Activated naive CD4-positive, alpha-beta T cell treated with anti-CD3 and anti-CD28 coated beads for 36 hours (primary cell): ENCODE measurements at regions not wholly inside any gene's neighbourhood (a gene's known extent, or its start where the extent isn't known, plus 50 kb on each side); places are given as distances from the start of the nearest gene placed in this dataset.

Experiments
- CTCF ChIA-PET: fragments of 350-600 bp; sonication (Branson Sonifier 250); formaldehyde crosslinking; loops from one replicate; lab custom pipeline; 2021; ENCODE audit warnings: antibody characterized with exemption; lab: Charles Lee
- DNase-seq: peaks from one replicate; pipeline ENCODE4 v3.0.0-alpha.2; 2020
- H3K27ac Mint-ChIP-seq: one replicate; pipeline ENCODE4 v1.8.0; 2021; ENCODE audit warnings: mild to moderate bottlenecking, mixed read lengths
- H3K27me3 Mint-ChIP-seq: one replicate; pipeline ENCODE4 v1.8.0; 2021; ENCODE audit warnings: low read depth, mixed read lengths
- H3K36me3 Mint-ChIP-seq: one replicate; pipeline ENCODE4 v1.8.0; 2021; ENCODE audit warnings: low read depth, mixed read lengths
- H3K4me1 Mint-ChIP-seq: one replicate; pipeline ENCODE4 v1.8.0; 2021; ENCODE audit warnings: low read depth, mixed read lengths
- H3K4me3 Mint-ChIP-seq: one replicate; pipeline ENCODE4 v1.8.0; 2021; ENCODE audit warnings: mild to moderate bottlenecking, moderate library complexity, mixed read lengths
- H3K9me3 Mint-ChIP-seq: one replicate; pipeline ENCODE4 v1.8.0; 2021; ENCODE audit warnings: mixed read lengths
- intact Hi-C: fragments of 100-400 bp; cut with micrococcal nuclease; formaldehyde crosslinking; loops from one replicate; pipeline ENCODE4 v1.15.1; 2023

DNA sequence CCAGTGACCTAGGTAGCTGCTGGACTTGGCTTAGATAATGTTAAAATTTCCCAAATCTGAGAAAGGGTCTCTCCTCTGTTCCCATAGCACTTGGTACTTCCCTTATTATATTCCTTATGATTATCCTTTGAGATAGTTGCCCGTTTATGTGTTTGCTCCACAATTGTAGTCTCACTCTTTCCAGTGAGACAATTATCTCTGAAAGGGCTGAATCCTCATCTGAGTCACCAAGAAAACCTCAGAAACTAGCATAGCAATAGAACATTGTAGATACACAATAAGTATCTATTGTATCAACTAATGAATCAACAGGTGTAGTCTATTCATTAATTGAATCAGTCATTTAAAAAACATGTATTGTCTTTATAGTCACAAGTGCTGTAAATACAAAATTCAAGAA, 119.1 kb upstream of the FAR2 start:
- no peak for DNase-seq
- CTCF ChIA-PET, result no interaction called here
- Mint-ChIP-seq H3K4me3 (no peak overlapping the region), H3K36me3 (no peaks in the 10 kb centered on the region), H3K27me3 (peaks cover 12% of the 10 kb centered on the region), H3K4me1 (peaks cover 14% of the 10 kb centered on the region), H3K9me3 (no peaks in the 10 kb centered on the region), H3K27ac (no peak overlapping the region)
- intact Hi-C loops, result no loop called here

DNA sequence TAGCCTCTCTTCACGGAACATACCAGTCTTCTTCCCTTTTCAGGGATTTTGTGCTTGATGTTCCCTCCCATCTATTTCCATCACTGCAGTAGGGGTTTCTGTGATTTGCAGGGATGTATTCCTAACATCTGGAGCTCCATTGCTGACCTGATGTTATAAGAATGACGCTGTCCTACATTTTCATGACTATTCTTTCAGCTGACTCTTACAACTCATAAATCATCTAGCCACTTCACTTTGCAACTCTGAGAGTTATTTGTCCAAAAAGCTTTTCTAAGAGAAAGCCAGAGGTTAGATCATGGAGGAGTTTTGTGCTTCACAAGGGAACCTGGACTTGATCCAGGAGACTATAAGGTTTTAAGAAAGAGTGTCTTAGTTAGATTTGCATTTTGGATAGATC, 116.6 kb upstream of the FAR2 start:
- H3K27me3 Mint-ChIP-seq, result peaks cover 12% of the 10 kb centered on the region
- H3K9me3 Mint-ChIP-seq, result no peaks in the 10 kb centered on the region
- H3K4me1 Mint-ChIP-seq, result no peaks in the 10 kb centered on the region
- no peaks in the 10 kb centered on the region for H3K36me3 Mint-ChIP-seq
- no peak for DNase-seq
- CTCF ChIA-PET, result interaction anchor here (2.0 kb wide), 1 partner anchor 285 kb away, joined by 5 read pairs; no protein-coding TSS in a partner anchor
- H3K27ac Mint-ChIP-seq, result no peak overlapping the region
- intact Hi-C loops, result no loop called here
- H3K4me3 Mint-ChIP-seq, result no peak overlapping the region

DNA sequence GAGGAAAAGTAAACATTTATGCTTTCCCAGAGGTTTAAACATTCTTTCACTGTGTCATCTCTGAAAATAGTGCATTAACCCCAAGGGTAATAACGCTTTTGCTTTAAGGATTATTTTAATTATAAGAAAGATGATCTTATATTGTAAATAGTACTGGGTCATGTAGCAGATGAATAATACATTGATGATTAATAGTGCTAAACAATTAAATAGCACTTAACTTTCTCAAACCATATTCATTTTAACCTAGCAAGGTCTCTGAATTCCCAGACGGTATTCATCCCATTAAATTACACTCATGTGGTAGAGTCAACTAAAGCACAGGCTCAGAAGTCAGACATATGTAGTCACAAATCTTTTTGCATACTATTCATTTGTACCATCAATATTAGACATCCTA, 115.6 kb upstream of the FAR2 start:
- no peak overlapping the region for H3K27ac Mint-ChIP-seq
- H3K27me3 Mint-ChIP-seq, result peaks cover 12% of the 10 kb centered on the region
- CTCF ChIA-PET, result no interaction called here

DNA sequence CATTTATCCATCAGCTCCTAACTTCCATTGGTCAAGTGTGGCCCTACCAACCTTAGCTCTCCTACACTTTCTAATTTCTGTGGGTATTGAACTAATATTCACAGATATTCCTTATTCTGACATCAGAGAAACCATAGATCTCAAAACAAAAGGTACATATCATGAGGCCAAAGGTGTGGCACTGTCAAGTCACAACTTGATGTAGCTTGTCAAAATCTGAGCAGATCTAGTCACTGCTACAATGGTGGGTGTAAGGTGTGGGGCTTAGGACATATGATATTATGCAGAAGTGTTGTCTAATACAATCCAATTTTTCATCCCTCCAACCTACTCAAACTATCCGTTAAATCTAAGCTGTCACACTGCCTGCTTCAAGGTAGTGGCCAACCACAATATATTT, 114.0 kb upstream of the FAR2 start:
- Mint-ChIP-seq H3K27ac (no peak overlapping the region), H3K9me3 (no peaks in the 10 kb centered on the region), H3K4me3 (no peak overlapping the region), H3K27me3 (peaks cover 10% of the 10 kb centered on the region), H3K4me1 (no peaks in the 10 kb centered on the region), H3K36me3 (no peaks in the 10 kb centered on the region)
- intact Hi-C loops, result no loop called here
- CTCF ChIA-PET, result no interaction called here
- no peak for DNase-seq

More for the DNA sequence above, 115.6 kb upstream of the FAR2 start:
- intact Hi-C loops, result no loop called here
- Mint-ChIP-seq H3K9me3 (no peaks in the 10 kb centered on the region), H3K36me3 (no peaks in the 10 kb centered on the region), H3K4me3 (no peak overlapping the region), H3K4me1 (no peaks in the 10 kb centered on the region)
- no peak for DNase-seq

DNA sequence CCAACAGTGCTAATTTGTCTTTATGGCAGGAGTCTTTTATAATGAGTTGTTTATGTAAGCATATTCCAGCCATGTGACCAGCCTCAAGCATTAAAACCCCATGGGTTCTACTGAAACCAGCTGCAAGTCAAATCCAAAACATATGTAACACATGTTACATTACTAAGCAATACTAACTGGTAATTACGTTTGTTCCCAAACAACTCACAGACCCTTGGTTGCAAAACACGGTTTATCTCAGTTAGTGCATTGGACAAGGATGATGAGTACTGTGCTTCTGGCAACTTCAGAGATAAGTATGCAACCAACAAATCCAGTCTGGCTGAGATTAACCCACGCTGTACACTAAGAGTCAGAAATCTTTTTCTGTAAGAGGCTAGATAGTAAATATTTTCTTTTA, 110.1 kb upstream of the FAR2 start:
- no peaks in the 10 kb centered on the region for H3K4me1 Mint-ChIP-seq
- CTCF ChIA-PET, result no interaction called here

DNA sequence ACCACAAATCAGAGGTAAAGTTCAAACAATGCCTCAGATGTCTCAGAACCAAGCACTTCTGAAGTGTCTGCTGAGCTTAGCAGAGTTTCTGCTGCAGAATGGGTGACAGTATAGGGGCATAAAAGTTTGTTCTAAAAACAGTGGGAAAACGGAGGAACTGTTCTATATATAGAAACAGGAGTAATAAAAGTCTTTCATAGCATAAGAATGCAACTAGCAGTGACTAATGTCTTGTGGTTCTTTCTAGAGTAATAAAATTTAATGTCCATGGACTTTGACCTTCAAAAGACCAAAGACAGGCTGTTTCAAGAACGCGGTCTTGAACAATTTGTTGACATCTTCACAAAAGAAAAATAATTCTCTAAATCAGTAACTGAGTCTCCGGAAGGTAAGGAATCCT, 107.5 kb upstream of the FAR2 start:
- no peaks in the 10 kb centered on the region for H3K36me3 Mint-ChIP-seq
- intact Hi-C loops, result no loop called here
- CTCF ChIA-PET, result interaction anchor here (0.5 kb wide), 1 partner anchor 398 kb away, joined by 3 read pairs; no protein-coding TSS in a partner anchor
- peaks cover 18% of the 10 kb centered on the region for H3K27me3 Mint-ChIP-seq
- no peaks in the 10 kb centered on the region for H3K4me1 Mint-ChIP-seq
- H3K27ac Mint-ChIP-seq, result no peak overlapping the region
- DNase-seq, result no peak
- H3K9me3 Mint-ChIP-seq, result no peaks in the 10 kb centered on the region
- H3K4me3 Mint-ChIP-seq, result no peak overlapping the region

More for the DNA sequence above, 110.1 kb upstream of the FAR2 start:
- Mint-ChIP-seq H3K36me3 (no peaks in the 10 kb centered on the region), H3K9me3 (no peaks in the 10 kb centered on the region), H3K27ac (no peak overlapping the region), H3K27me3 (peaks cover 18% of the 10 kb centered on the region), H3K4me3 (no peak overlapping the region)
- DNase-seq, result no peak
- intact Hi-C loops, result no loop called here

DNA sequence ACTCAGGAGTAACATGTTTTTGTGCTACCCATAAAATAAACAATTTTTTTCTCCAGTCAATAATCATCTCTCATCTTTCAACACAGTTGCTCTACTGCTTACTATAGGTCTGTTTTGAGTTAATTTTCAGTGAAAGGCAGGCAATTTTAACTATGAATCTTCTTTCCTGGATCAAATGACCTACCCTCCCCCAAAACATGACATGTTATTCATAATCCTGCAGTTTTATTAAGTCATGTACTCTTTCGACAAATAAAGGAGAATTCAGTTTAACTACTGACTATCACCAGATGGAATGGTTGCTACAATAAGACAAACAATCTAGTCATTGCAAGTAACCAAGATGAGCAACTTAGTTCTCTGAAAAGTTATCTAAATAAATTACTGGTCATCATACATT, 106.0 kb upstream of the FAR2 start:
- CTCF ChIA-PET, result no interaction called here
- no peaks in the 10 kb centered on the region for H3K4me1 Mint-ChIP-seq
- no peaks in the 10 kb centered on the region for H3K36me3 Mint-ChIP-seq
- intact Hi-C loops, result no loop called here
- peaks cover 18% of the 10 kb centered on the region for H3K27me3 Mint-ChIP-seq
- no peak for DNase-seq
- H3K27ac Mint-ChIP-seq, result no peak overlapping the region
- H3K9me3 Mint-ChIP-seq, result no peaks in the 10 kb centered on the region
- no peak overlapping the region for H3K4me3 Mint-ChIP-seq

DNA sequence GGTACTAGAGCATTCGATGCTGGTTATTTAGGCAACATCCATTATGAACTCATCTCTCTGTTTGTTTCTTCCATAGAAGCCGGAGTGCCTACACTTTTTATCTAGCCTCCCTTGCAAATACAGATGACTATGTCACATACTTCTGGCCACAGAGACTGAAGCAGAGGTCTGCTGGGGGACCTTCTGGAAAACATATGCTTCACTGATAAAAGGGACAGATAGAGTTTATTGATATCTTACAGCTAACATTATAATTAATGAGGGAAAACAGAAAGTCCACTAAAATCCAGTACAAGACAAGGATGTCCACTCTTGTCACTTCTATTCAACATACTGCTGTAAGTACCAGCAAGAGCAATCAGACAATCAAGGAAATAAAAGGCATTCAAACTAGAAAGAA, 104.3 kb upstream of the FAR2 start:
- Mint-ChIP-seq H3K27me3 (peaks cover 18% of the 10 kb centered on the region), H3K4me1 (no peaks in the 10 kb centered on the region)
- CTCF ChIA-PET, result no interaction called here

DNA sequence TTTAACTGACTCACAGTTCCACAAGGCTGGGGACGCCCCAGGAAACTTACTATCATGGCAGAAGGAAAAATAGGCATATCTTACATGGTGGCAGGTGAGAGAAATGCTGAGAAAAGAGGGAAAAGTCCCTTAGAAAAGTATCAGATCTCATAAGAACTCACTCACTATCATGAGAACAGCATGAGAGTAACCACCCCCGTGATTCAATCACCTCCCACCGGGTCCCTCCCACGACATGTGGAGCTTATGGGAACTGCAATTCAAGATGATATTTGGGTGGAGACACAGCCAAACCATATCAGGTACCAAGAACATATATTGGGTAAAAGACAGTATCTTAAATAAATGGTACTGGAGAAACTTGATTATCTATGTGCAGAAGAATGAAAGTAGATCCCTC, 100.3 kb upstream of the FAR2 start:
- Mint-ChIP-seq H3K4me3 (no peak overlapping the region), H3K36me3 (no peaks in the 10 kb centered on the region), H3K27ac (no peak overlapping the region), H3K4me1 (no peaks in the 10 kb centered on the region), H3K9me3 (no peaks in the 10 kb centered on the region), H3K27me3 (peaks cover 2% of the 10 kb centered on the region)
- no peak for DNase-seq
- intact Hi-C loops, result no loop called here
- CTCF ChIA-PET, result no interaction called here

More for the DNA sequence above, 104.3 kb upstream of the FAR2 start:
- intact Hi-C loops, result no loop called here
- no peaks in the 10 kb centered on the region for H3K9me3 Mint-ChIP-seq
- H3K36me3 Mint-ChIP-seq, result no peaks in the 10 kb centered on the region
- H3K27ac Mint-ChIP-seq, result no peak overlapping the region
- H3K4me3 Mint-ChIP-seq, result no peak overlapping the region
- DNase-seq, result no peak

DNA sequence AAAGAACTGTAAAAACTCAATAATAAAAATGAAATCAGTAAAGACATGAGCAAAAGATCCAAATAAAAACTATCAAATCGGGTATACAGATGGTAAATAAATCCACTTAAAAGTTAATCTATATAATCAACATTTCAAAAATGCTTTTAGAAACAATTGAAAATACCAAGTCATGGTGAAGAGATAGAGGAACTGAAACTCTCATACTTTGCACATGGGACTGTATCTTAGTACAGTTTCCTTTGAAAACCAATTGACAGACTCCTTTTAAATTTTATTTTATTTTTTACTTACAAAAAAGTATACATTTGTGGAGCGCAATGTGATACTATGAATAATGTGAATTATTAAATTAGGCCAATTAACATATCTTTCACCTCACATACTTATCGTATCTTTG, 98.6 kb upstream of the FAR2 start:
- Mint-ChIP-seq H3K4me1 (no peaks in the 10 kb centered on the region), H3K27me3 (no peaks in the 10 kb centered on the region)

DNA sequence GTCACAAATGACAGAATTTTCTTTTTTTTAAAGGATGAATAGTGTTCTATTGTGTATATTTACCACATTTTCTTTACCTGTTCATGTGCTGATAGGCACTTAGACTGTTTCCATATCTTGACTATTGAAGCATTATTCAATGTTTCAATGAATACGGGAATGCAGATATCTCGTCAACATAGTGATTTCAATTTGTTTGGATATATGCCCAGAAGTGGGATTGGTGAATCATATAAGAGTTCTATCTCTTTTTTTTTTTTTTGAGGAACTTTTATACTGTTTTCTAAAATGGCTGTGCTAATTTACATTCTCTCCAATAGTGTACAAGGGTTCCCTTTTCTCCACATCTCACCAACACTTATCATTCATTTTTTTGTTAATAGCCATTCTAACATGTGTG, 97.9 kb upstream of the FAR2 start:
- Mint-ChIP-seq H3K27ac (no peak overlapping the region), H3K27me3 (no peaks in the 10 kb centered on the region), H3K36me3 (no peaks in the 10 kb centered on the region), H3K4me1 (no peaks in the 10 kb centered on the region), H3K9me3 (no peaks in the 10 kb centered on the region), H3K4me3 (no peak overlapping the region)
- intact Hi-C loops, result no loop called here
- no peak for DNase-seq
- CTCF ChIA-PET, result no interaction called here

More for the DNA sequence above, 98.6 kb upstream of the FAR2 start:
- intact Hi-C loops, result no loop called here
- no peaks in the 10 kb centered on the region for H3K36me3 Mint-ChIP-seq
- no peak overlapping the region for H3K27ac Mint-ChIP-seq
- H3K4me3 Mint-ChIP-seq, result no peak overlapping the region
- CTCF ChIA-PET, result no interaction called here
- DNase-seq, result no peak
- no peaks in the 10 kb centered on the region for H3K9me3 Mint-ChIP-seq

DNA sequence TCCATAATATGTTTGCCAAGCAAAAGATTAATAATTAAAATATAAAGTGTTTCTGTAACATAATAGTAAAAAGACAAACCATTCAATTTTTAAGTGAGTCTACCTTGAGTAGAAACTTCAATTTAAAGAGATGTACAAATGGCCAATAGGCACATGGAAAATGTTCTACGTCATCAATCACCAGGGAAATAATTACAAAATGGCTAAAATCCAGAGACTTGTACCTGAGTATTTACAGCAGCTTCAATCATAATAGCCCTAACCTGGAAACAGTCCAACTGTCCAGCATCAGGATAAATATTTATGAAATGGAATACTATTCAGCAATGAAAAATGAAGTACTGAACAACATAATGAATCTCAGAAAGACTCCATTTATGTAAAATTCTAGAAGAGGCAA, 95.5 kb upstream of the FAR2 start:
- H3K4me3 Mint-ChIP-seq, result no peak overlapping the region
- no peaks in the 10 kb centered on the region for H3K4me1 Mint-ChIP-seq
- CTCF ChIA-PET, result no interaction called here
- intact Hi-C loops, result no loop called here
- no peaks in the 10 kb centered on the region for H3K9me3 Mint-ChIP-seq
- H3K27ac Mint-ChIP-seq, result no peak overlapping the region
- DNase-seq, result no peak
- no peaks in the 10 kb centered on the region for H3K36me3 Mint-ChIP-seq
- no peaks in the 10 kb centered on the region for H3K27me3 Mint-ChIP-seq

DNA sequence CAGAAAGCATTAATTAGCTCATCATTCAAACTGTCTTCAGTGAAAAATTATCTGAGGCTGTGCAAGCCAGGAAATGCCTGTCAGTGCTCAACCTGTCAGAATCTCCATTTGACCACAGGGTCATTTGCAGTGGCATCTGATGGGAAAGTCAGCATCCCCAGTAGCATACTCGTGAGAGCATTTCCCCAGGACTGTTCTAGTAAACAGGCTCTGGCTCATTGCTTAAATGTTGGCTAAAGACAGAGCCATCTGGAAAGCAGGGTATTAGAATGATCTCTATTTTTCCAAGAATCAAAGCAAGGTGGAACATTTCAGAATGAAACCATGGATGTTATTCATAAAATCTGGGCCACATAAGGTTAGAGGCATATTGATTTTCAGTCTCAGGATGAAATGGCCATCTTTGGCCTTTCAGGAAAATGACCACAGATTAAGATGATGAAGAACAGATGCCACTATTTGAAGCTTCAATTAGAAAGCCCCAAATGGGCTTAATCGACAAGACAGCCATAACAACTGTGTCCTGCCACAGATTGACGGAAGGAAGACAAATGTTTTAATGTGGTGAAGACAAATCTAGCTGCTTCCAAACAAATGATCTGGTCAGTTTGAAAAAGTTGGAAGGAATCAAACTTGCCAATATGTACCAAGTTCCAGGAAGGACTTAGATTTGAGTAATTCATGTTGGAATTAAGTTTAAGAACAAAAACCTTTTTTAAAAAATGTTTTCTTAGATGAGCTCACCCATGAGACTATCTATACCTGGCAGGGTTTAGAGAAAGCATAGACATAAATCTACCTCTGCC, 94.0 kb upstream of the FAR2 start:
- Mint-ChIP-seq H3K4me3 (no peak overlapping the region), H3K27me3 (peaks cover 3% of the 10 kb centered on the region)
- CTCF ChIA-PET, result interaction anchor here (0.6 kb wide), 1 partner anchor 154 kb away, joined by 3 read pairs; no protein-coding TSS in a partner anchor

More for the DNA sequence above, 94.0 kb upstream of the FAR2 start:
- intact Hi-C loops, result no loop called here
- Mint-ChIP-seq H3K27ac (no peak overlapping the region), H3K36me3 (no peaks in the 10 kb centered on the region), H3K4me1 (no peaks in the 10 kb centered on the region), H3K9me3 (no peaks in the 10 kb centered on the region)
- DNase-seq, result no peak
